ENCODE measurements at regions not wholly inside any gene's neighbourhood (a gene's known extent, or its start where the extent isn't known, plus 50 kb on each side); places are given as distances from the start of the nearest gene placed in this dataset.

DNA sequence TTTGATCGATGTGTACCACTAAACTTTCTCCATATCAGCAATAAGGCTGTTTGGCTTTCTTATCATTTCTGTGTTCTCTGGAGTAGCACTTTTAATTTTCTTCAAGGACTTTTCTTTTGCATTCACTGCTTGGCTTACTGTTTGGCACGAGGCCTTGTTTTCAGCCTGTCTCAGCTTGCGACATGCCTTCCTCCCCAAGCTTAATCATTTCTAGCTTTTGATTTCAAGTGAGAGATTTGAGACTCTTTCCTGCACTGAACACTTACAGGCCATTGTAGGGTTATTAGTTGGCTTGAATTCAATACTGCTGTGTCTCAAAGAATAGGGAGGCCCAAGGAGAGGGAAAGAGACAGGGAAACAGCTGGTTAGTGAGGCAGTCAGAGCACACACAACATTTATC, 120.6 kb upstream of the KCND3 start:
- TF ChIP-seq POLR2A (IDR thresholded peaks at IDR 0.05; ENCODE audit: low read depth, low read length) (no peak), POLR2AphosphoS5 (IDR thresholded peaks at IDR 0.05; ENCODE audit: low read depth, low read length) (no peak)
